ENCODE measurements at regions not wholly inside any gene's neighbourhood (a gene's known extent, or its start where the extent isn't known, plus 50 kb on each side); places are given as distances from the start of the nearest gene placed in this dataset.

- no peak for TF ChIP-seq EZH2phosphoT487 (IDR thresholded peaks at IDR 0.05; ENCODE audit: borderline replicate concordance)
- no peak for TF ChIP-seq ZBTB33 (IDR thresholded peaks at IDR 0.05; ENCODE audit: extremely low read depth, insufficient replicate concordance, low read length)
- no peak for TF ChIP-seq CEBPB (IDR thresholded peaks at IDR 0.05; ENCODE audit: low read depth)
- TF ChIP-seq SRF (IDR thresholded peaks at IDR 0.05; ENCODE audit: low read depth), result no peak
- TF ChIP-seq FOSL1 (IDR thresholded peaks at IDR 0.05; ENCODE audit: low read depth), result no peak
- TF ChIP-seq RAD21 (IDR thresholded peaks at IDR 0.05; ENCODE audit: low read depth), result no peak
Measured at GRCh38 chr20:52592567-52592966, 379.6 kb upstream of the TSHZ2 start (continued).

DNA sequence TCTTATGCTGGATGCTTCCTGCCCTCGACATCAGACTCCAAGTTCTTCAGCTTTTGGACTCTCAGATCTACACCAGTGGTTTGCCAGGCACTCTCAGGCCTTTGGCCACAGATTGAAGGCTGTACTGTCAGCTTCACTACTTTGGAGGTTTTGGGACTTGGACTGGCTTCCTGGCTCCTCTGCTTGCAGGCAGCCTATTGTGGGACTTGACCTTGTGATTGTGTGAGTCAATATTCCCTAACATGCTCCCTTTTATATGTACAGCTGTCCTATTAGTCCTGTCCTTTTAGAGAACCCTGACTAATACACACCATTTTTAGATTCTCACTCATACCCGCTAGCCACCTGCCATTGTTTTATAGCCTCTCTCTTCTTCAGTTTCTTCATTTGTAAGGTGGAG is 382.1 kb upstream of the TSHZ2 start:
- H4K20me1 ChIP-seq (ENCODE audit: insufficient read depth), result no peaks in the 10 kb centered on the region
- H3K9me2 ChIP-seq (ENCODE audit: insufficient read depth), result no peaks in the 10 kb centered on the region
- no peaks in the 10 kb centered on the region for H3K79me2 ChIP-seq (ENCODE audit: insufficient read depth, low read length)
- ATAC-seq, result no peak
- H3K4me1 ChIP-seq (ENCODE audit: control insufficient read depth in 1 of 2, insufficient read depth in 2 of 2, low read length in 2 of 2), result no peaks in the 10 kb centered on the region
- no peak overlapping the region for H3K4me2 ChIP-seq (ENCODE audit: low read length)
- no peak for DNase-seq (ENCODE audit: low read depth, low spot score)
- BruUV-seq (replicated peaks), result no TSS peak
- no peaks in the 10 kb centered on the region for H3K27me3 ChIP-seq (ENCODE audit: insufficient read depth, low read length)
- intact Hi-C loops (cut with micrococcal nuclease), result no loop called here
- RAD21 ChIA-PET (ENCODE audit: low non-redundant PET in 1 of 2, low total read pairs in 2 of 2, uncharacterized antibody in 2 of 2, unreplicated experiment in 2 of 2), result no interaction called here
- H3K27ac ChIP-seq (ENCODE audit: low read depth, low read length), result no peak overlapping the region
- TF ChIP-seq EGR1 (IDR thresholded peaks at IDR 0.05; ENCODE audit: low read depth), result no peak
- TF ChIP-seq SP1 (IDR thresholded peaks at IDR 0.05; ENCODE audit: low read depth), result no peak
- TF ChIP-seq YY1 (IDR thresholded peaks at IDR 0.05; ENCODE audit: extremely low read depth, insufficient replicate concordance, low read depth, low read length), result no peak
- TF ChIP-seq ZNF274 (IDR thresholded peaks at IDR 0.05; ENCODE audit: low read depth, low read length), result no peak
- H3K36me3 ChIP-seq (ENCODE audit: control insufficient read depth in 1 of 2, insufficient read depth in 2 of 2, low read length in 2 of 2), result no peaks in the 10 kb centered on the region
- H2AFZ ChIP-seq (ENCODE audit: low read depth, low read length, poor library complexity, severe bottlenecking), result no peak overlapping the region
- POLR2A ChIA-PET, result no interaction called here
- no peak overlapping the region for H3K9ac ChIP-seq (ENCODE audit: low read length)
- CTCF ChIA-PET, result no interaction called here
- H3K4me3 ChIP-seq (replicated peaks in 1 of 2; ENCODE audit: low read depth in 1 of 2, low read length in 2 of 2), result no peak overlapping the region
- peaks cover 0 to 2% of the 10 kb centered on the region in 2 experiments; a peak in 2 of 4 replicates for H3K9me3 ChIP-seq (ENCODE audit: control insufficient read depth in 1 of 2, insufficient read depth in 1 of 2, low read depth in 1 of 2, low read length in 2 of 2)

Measured in HCT116 (cell line).